Adrenal gland (tissue), 9 donors: ENCODE measurements at regions not wholly inside any gene's neighbourhood (a gene's known extent, or its start where the extent isn't known, plus 50 kb on each side); places are given as distances from the start of the nearest gene placed in this dataset.

Experiments used
- DNase-seq, 7 donors: peaks; one replicate each; pipeline ENCODE4 v3.0.0-alpha.2; 2019 to 2020
- H3K27ac ChIP-seq, 5 donors: fragments of 200-600 bp; sonication (generic) in 4 of 5; 1 replicate in 3 of 5; 2 replicates in 2 of 5; pipeline versions ENCODE4 v1.5.1 to v1.8.0; 2016 to 2020; ENCODE audit warnings: mild to moderate bottlenecking in 1 of 5
- H3K27me3 ChIP-seq: fragments of 200-600 bp; 2 replicates; pipeline ENCODE4 v1.8.0; 2021
- H3K36me3 ChIP-seq, 2 donors: fragments of 200-600 bp; replicated peaks in 1 of 2; 1 replicate in 1 of 2; 2 replicates in 1 of 2; pipeline versions ENCODE4 v1.5.1 to v1.8.0; 2018 to 2022
- H3K4me1 ChIP-seq, 2 donors: fragments of 200-600 bp; replicated peaks in 1 of 2; 1 replicate in 1 of 2; 2 replicates in 1 of 2; pipeline versions ENCODE4 v1.5.1 to v1.8.0; 2018 to 2021
- H3K4me3 ChIP-seq, 4 donors: fragments of 200-600 bp; sonication (generic) in 3 of 4; one replicate each; pipeline ENCODE4 v1.5.1; 2016 to 2018
- H3K9me3 ChIP-seq, 3 donors: fragments of 200-600 bp; sonication (generic) in 1 of 3; replicated peaks in 1 of 3; 1 replicate in 2 of 3; 2 replicates in 1 of 3; pipeline versions ENCODE4 v1.5.1 to v1.8.0; 2016 to 2021
- CTCF ChIP-seq, 6 experiments: fragments of 450-650 bp in 4 of 6; fragments of 200-600 bp in 2 of 6; sonication (generic) in 1 of 6; IDR thresholded peaks; 1 replicate in 5 of 6; 2 replicates in 1 of 6; pipeline versions ENCODE4 v1.5.1 to v1.8.0; 2016 to 2021; ENCODE audit warnings: antibody characterized with exemption in 6 of 6, mild to moderate bottlenecking in 2 of 6, moderate library complexity in 1 of 6
- POLR2A ChIP-seq, 2 donors: fragments of 450-650 bp; IDR thresholded peaks; one replicate each; pipeline ENCODE4 v1.6.1; 2017; ENCODE audit warnings: antibody characterized with exemption in 2 of 2, mild to moderate bottlenecking in 2 of 2, moderate library complexity in 1 of 2
- WGBS, 4 donors: extraction: QIAGEN DNeasy Blood & Tissue Kit in 2 of 4; methylation state at CpG; one replicate each; pipeline versions ENCODE4 v1.1.5 to v1.1.7; 2013 to 2017; 5-methylcytosine and 5-hydroxymethylcytosine counted together
- intact Hi-C, 2 donors: fragments of 100-400 bp; cut with DNase I; formaldehyde crosslinking; loops; one replicate each; pipeline versions ENCODE4 v1.14.1 to v1.15.0; 2022 to 2023
- donor health status: healthy with polysubstance abuse.
- donor health status: Bipolar disorder and iron deficiency.
- donor health status: DM: yes; HTN: yes; CAD: no.
- donor health status: DM: no; HTN: no; CAD: no.
- donor health status: DM: no; HTN: no; CAD: no.

GRCh38 chrX:10707773-10708172 is 87.4 kb upstream of the MID1 start:
- Histone ChIP-seq H3K27me3 (no peaks in the 10 kb centered on the region), H3K4me1 (no peaks in the 10 kb centered on the region), H3K4me3 (no peak overlapping the region), H3K27ac (no peak overlapping the region), H3K9me3 (no peaks in the 10 kb centered on the region), H3K36me3 (no peaks in the 10 kb centered on the region)
- 70 to 78% (median 75%) methylated on average over 2 of the region's 2 CpGs for WGBS, 4 donors
- intact Hi-C loops: no loop called here
- TF ChIP-seq CTCF (IDR thresholded peaks at IDR 0.05) (no peak), POLR2A (IDR thresholded peaks at IDR 0.05) (no peak)
- DNase-seq: no peak

DNA sequence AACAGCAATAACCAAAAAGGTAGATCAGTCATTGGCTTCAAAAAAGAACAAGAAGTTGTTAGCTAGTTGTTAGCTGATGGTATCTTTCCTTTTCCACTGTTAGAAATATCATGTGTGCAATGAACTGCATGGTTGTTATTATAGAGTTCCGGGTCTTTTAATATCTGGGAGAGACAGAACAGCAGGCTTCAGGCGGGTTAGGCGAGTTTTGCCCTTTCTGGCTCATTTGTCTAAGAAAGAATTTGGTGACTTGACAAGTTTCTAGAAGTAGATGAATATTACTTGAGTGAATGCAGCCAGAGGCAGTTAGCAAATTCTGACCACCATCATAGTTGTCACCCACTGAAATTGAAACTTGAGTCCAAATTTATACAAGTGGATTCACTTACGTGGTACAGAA is 88.9 kb upstream of the MID1 start:
- no peak overlapping the region for H3K27ac ChIP-seq
- no peaks in the 10 kb centered on the region for H3K9me3 ChIP-seq
- WGBS, 4 donors: 58 to 69% (median 68%) methylated on average over 4 of the region's 4 CpGs
- H3K4me1 ChIP-seq: no peaks in the 10 kb centered on the region
- H3K27me3 ChIP-seq: no peaks in the 10 kb centered on the region
- no peaks in the 10 kb centered on the region for H3K36me3 ChIP-seq
- intact Hi-C loops: no loop called here
- H3K4me3 ChIP-seq: no peak overlapping the region
- TF ChIP-seq CTCF (IDR thresholded peaks at IDR 0.05) (no peak), POLR2A (IDR thresholded peaks at IDR 0.05) (no peak)
- no peak for DNase-seq

GRCh38 chrX:10714531-10714930 is 94.1 kb upstream of the MID1 start:
- intact Hi-C loops: no loop called here
- TF ChIP-seq CTCF (IDR thresholded peaks at IDR 0.05) (no peak), POLR2A (IDR thresholded peaks at IDR 0.05) (no peak)
- 67 to 71% (median 69%) methylated on average over 5 of the region's 5 CpGs for WGBS, 4 donors

DNA sequence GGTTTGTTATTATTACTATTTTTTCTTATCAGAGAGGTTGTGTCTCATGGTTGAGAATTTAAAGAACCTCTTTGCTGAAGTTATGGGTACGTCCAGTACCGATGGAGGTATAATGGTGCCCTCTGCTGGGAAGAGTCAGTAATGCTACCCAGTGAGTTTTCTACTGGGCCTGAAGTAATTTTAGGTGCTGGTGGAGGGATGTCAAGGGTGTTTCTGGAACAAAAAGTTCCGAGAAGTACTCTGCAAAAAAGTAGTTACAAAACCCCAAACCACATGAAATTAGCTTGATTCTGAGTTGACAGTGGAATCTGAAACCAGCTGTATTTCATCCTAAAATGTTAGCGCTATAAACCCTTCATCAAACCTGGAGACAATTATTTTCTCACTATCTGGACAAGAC is 102.5 kb upstream of the MID1 start:
- peak; percentile 41 to 78 (median 57) for DNase-seq
- no peaks in the 10 kb centered on the region for H3K27me3 ChIP-seq
- no peak overlapping the region for H3K4me3 ChIP-seq
- no peaks in the 10 kb centered on the region for H3K9me3 ChIP-seq
- no peaks in the 10 kb centered on the region for H3K36me3 ChIP-seq
- intact Hi-C loops: loop anchor here in 1 of 2 donors (10.0 kb wide), 1 partner anchor 538 kb away; no protein-coding TSS in a partner anchor
- no peaks in the 10 kb centered on the region for H3K4me1 ChIP-seq
- H3K27ac ChIP-seq: no peak overlapping the region
- TF ChIP-seq POLR2A (IDR thresholded peaks at IDR 0.05): no peak
- TF ChIP-seq CTCF (IDR thresholded peaks at IDR 0.05): peak; percentile 52 to 79 (median 65)
- 0 to 25% (median 20%) methylated on average over 3 to 4 of the region's 4 CpGs for WGBS, 4 donors

More at GRCh38 chrX:10714531-10714930, 94.1 kb upstream of the MID1 start:
- DNase-seq: no peak
- Histone ChIP-seq H3K27me3 (no peaks in the 10 kb centered on the region), H3K9me3 (no peaks in the 10 kb centered on the region), H3K36me3 (no peaks in the 10 kb centered on the region), H3K27ac (no peak overlapping the region), H3K4me1 (no peaks in the 10 kb centered on the region), H3K4me3 (no peak overlapping the region)
